Hematopoietic multipotent progenitor cell treated with erythropoietin and hydrocortisone succinate and interleukin-3 and kit ligand, for 17 days (in vitro differentiated cells): ENCODE measurements at regions not wholly inside any gene's neighbourhood (a gene's known extent, or its start where the extent isn't known, plus 50 kb on each side); places are given as distances from the start of the nearest gene placed in this dataset.
"Not testable (repeated sequence)": the region's sequence is repeated elsewhere in the genome, so short reads cannot be mapped to it uniquely, and the experiment has no call there.

Source experiments
- DNase-seq: peaks from one replicate; pipeline ENCODE4 v3.0.0-alpha.2; 2015; ENCODE audit warnings: low spot score

DNA sequence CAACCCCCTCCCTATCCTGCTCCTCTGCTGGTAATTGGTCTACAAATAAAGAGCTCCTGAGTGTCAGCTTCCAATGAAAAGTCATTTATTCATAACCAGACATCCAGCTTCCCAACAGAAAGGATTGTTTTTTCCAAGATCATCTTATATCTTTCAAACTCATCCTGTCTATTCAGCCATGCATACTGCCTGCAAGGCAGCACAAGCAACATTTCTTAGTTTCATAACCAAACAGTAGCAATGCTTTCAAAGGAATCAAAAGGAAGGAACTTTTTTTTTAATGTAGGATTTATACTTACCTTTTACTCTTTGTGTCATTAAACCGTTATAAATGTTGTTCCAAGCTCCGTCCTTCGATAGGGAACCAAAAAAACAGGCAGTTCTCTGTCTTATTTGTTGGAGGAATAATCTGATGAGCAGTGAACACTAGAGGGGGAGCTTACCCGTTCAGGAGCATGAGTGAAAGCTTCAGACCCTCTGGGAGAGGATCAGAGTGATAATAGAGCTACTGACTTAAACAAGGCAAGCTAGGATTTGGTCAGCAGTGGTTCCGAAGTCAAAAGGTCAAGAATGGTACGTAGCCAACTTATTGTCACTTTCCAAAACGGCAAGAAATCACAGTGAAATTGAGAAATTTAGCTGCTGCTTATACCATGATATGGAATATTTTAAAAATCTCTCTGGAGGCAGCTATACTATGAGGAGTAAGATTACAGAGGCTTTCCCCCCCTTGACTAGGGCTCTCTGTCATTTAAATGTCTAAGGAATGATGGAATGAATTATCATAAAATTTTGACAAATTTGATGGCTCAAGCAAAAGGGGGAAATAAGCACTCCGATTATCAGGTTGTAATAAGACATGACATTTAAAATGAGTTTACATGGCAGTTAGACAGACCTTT is 892.9 kb downstream of the NR2F1-AS1 start:
- DNase-seq: no peak

GRCh38 chr5:92678640-92679039 is 902.4 kb downstream of the NR2F1-AS1 start:
- DNase-seq: no peak

- no peak for DNase-seq
Observed at GRCh38 chr5:92676215-92677165, 904.5 kb downstream of the NR2F1-AS1 start.

- DNase-seq: no peak
Observed at GRCh38 chr5:92674321-92674720, 906.7 kb downstream of the NR2F1-AS1 start.

DNA sequence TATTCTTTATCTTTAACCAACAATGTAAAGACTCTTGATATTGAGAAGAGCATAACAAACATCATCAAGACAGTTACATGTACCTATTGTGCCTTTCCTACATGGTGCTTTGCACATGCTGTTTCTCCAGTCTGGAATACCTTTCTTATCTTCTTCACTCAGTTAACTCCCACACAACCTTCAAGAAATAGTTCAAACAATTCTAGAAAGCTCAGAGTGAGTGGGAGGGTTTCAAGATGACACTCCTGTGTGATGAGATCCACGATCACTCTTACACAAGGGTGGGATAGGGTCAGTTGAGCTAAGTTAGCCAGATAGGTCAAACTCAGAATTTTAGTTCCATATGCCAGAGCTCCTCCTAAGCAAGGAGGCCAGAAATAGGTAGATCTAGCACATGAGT is 915.5 kb downstream of the NR2F1-AS1 start:
- no peak for DNase-seq

DNA sequence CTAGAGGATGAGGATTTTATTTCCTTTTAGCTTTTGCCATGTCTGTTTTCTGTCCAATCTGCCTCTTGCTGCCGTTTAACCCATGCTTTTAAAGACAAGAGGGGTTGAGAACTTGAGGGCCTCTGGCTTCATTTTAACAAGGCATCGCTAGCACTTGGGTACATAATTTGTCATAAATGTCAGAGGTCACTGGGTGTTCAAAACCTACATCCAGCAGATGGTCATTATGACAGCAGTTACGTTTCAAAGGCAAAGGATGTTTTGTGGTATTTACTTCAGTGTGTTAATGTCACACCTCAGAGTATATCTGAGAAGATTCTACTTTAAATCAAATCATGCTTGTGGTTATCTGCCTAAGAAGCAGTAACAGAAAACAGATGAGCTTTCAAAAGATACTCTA is 918.3 kb downstream of the NR2F1-AS1 start:
- DNase-seq: no peak

DNA sequence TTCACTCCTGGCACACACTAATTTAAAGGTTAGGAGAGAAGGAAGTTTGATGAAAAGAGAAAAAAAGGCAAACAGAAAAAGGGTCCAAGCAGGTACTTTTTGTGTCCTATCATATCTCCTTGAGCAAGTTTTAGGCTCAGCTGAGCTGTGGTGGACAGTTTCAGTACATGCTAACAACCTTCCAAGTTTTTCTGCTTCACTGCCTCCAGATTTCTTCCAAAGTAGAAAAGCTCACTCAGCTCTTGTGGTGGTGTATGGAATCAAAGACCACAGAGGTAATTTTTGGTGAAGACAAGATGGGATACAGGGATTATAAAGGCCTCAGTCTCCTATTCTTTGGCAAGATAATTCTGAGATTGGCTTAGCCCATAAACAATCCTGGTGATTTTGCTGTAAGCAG is 921.8 kb downstream of the NR2F1-AS1 start:
- no peak for DNase-seq

DNA sequence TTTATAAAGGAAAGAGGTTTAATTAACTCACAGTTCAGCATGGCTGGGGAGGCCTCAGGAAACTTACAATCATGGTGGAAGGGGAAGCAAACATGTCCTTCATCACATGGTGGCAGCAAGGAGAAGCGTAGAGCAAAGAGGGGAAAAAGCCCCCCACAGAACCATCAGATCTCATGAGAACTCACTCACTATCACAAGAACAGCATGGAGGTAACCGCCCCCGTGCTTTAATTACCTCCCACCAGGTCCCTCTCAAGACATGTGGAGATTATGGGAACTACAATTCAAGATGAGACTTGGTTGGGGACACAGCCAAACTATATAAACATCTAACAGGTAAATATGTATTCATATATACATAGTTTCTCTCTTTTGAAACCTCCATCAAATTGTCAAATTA is 926.4 kb downstream of the NR2F1-AS1 start:
- DNase-seq: not testable (repeated sequence)

GRCh38 chr5:92653730-92654461 is 927.1 kb downstream of the NR2F1-AS1 start:
- no peak for DNase-seq

GRCh38 chr5:92652756-92653155 is 928.3 kb downstream of the NR2F1-AS1 start:
- no peak for DNase-seq

GRCh38 chr5:92644266-92644886 is 936.6 kb downstream of the NR2F1-AS1 start:
- no peak for DNase-seq

GRCh38 chr5:92641031-92641962 is 939.7 kb downstream of the NR2F1-AS1 start:
- no peak for DNase-seq

DNA sequence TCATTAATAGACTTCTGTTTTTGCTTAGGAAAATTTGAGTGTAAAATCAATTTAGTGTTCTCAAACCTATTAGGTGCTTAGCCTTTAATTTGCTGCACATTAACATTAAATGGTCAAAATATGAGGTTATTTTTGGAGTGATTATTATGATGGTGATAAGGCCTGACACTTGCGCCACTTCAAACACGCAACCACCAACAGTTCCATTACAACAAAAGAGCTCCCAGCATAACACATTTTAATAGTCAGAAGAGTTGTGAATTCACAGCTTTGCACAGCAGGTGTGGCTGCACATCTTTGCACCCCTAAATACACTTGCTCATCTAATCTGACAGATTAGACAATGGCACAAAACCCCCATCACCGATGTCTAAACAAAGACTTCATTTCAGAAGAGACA is 940.7 kb downstream of the NR2F1-AS1 start:
- no peak for DNase-seq

GRCh38 chr5:92637960-92638359 is 943.1 kb downstream of the NR2F1-AS1 start:
- DNase-seq: no peak

DNA sequence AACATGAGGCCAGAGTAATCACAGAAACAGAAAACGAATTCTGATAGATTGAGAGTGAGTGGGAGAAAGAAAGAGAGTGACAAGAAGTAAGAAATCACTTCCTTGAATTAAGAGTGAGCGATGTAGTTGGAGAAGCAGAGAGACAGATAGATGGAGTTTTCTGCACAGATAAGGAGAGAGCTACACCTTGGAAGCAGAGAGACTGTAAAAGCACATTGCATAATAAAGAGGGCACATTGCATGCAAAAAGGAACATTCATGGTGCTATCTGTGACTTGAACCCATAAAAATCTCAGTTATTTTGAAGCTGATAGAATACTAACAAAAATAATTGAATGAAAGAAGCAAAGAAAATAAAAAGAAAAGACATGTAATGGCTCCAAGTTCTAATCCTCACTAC is 943.8 kb downstream of the NR2F1-AS1 start:
- no peak for DNase-seq

GRCh38 chr5:92635001-92635461 is 946.0 kb downstream of the NR2F1-AS1 start:
- DNase-seq: no peak

DNA sequence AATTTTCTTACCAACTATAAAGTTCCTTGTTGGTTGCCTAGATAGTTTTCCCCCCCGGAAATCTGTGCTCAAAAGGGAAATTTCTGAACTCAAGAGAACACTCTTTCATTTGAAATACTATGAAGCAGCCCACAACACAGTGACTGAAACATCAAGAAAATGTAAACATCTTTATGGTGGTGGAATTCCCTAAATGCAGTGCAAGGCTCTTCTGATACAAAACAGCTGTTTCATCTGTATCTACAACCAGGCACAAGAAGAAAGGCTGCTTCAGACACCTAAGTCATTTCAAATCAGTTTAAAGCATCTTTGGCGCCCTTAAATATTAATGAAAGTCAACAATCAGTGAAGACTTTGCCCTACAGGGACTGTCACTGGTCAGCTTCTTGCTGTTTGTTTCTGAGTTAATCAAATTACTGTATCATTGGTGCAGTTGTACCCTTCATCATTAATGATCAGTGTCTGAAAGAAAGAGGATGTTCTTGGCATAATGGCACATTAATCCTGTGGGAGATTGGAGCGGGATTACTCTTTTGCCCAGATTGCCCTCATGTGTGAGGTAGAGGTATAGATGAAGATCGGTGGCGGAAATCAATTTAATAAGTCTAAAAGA is 947.0 kb downstream of the NR2F1-AS1 start:
- no peak for DNase-seq

GRCh38 chr5:92633176-92633575 is 947.8 kb downstream of the NR2F1-AS1 start:
- DNase-seq: no peak

DNA sequence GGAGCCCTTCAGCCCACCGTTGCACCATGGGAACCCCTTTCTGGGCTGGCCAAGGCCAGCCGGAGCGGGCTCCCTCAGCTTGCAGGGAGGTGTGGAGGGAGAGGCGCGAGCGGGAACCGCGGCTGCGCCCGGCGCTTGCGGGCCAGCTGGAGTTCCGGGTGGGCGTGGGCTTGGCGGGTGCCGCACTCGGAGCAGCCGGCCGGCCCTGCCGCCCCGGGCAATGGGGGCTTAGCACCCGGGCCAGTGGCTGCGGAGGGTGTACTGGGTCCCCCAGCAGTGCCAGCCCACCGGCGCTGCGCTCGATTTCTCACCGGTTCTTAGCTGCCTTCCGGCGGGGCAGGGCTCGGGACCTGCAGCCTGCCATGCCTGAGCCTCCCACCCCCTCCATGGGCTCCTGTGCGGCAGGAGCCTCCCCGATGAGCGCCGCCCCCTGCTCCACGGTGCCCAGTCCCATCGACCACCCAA is 949.8 kb downstream of the NR2F1-AS1 start:
- DNase-seq: not testable (repeated sequence)

GRCh38 chr5:92629574-92629973 is 951.4 kb downstream of the NR2F1-AS1 start:
- no peak for DNase-seq
